H54 (cell line): ENCODE measurements at regions not wholly inside any gene's neighbourhood (a gene's known extent, or its start where the extent isn't known, plus 50 kb on each side); places are given as distances from the start of the nearest gene placed in this dataset.
A peak's percentile ranks its signal among the peaks of the same experiment; 100 is the strongest.

Experiments
- DNase-seq: peaks from one replicate; pipeline ENCODE4 v3.0.0; 2011; ENCODE audit warnings: low spot score, mixed read lengths; ENCODE audit not compliant: insufficient read length
- FAIRE-seq: peaks from 3 replicates; lab custom pipeline; 2011; peaks lifted over from hg19 to GRCh38; lab: Jason Lieb, UNC
- POLR2A ChIP-seq: IDR thresholded peaks from 2 replicates; pipeline ENCODE4 v1.6.1; 2011; ENCODE audit warnings: low read depth, mild to moderate bottlenecking, low read length

DNA sequence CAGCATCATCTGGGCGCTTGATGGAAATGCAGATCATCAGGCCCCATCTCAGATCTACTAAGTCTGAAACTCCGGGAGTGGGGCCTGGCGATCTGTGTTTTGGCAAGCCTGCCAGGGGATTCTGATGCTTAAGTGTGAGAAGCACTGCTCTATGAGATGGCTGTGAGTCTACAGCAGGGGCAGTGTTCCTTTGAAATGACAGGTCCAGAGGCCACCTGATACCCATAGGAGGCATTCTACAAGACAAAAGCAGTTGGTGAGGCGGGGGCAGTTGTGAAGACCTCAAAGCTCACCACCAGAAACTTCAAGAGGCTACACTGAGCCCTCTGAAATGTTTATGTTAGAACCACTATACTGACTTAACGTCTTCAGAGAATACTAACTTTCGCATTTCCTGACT lies 86.9 kb upstream of the SPATA31D4 start:
- TF ChIP-seq POLR2A: no peak
- DNase-seq: no peak
- FAIRE-seq: no peak

DNA sequence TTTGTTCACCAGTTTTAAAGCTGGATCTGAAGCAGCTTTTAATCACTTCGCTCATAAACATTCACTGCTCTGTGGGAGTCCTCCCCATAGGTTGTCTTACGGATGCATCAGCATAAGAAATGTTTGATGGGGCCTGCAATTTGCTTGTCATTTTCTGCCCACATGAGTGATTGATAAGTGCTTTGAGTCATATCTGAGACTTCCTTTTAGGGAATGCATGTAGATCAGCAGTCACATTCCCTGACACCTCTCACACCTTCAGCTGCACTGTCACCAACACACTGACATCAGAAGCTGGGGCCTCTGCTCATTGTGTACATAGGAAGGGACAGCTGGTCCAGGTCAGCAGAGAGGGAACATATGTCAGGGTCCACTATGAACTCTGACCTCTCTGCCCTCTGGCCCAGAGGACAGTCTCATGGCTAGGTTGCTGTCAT lies 84.1 kb upstream of the SPATA31D4 start:
- FAIRE-seq (peak; percentile 70), DNase-seq (peak; percentile 28)

DNA sequence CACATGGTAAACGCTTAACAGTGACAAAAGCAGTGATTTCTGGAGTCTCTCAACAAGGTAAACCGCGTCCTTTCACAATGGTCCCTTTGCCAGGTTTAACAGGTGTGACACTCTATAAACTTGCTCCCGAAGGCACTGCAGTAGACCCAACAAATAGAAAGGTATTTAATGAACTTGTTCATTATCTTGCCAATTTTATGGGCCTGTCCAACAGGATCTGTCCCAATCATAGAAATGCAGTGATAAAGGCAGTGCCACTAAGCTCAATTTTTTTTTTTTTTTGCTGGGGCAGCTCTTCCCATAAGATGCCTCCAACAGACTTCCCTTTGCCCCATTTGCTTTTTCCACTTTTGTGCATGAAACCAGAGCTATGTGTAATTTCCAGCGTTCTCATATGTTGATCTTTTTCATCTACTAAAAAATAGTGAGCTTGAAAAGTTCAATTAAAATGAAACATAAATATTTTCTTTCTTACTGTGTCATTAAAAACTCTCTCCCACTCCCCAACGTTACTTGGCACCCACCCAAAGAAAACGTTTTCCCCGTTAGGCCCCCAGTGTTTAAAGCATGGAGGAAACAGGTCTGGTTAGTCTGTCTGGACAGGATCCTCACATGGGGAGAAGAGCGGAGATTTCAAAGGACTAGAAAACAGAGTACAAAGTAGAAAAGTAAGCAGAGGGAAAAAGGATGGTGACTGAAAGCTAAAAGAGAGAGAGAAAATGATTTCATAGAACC lies 80.9 kb upstream of the SPATA31D4 start:
- TF ChIP-seq POLR2A: no peak
- no peak for FAIRE-seq
- DNase-seq: no peak

More for the DNA sequence above, 84.1 kb upstream of the SPATA31D4 start:
- TF ChIP-seq POLR2A: no peak

DNA sequence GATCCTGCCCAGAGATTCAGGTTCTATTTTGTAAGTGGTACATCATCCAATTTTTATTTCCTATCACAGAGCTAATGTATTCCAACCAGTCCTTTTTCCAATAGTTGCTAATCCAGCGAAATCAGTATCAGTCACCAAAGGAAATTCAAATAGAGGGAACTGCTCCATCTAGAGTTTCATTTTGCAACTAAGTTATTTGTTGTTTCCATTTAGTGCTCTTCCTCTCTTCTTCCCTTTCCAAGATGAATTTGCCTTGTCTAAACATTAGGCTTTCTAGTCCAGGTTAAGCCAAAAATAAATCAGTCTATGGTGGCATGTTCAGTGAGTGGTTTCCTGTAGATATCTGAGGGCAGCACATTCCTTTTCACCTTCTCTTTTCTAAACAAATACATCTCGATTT lies 79.8 kb upstream of the SPATA31D4 start:
- no peak for DNase-seq
- no peak for TF ChIP-seq POLR2A
- FAIRE-seq: peak; percentile 55

DNA sequence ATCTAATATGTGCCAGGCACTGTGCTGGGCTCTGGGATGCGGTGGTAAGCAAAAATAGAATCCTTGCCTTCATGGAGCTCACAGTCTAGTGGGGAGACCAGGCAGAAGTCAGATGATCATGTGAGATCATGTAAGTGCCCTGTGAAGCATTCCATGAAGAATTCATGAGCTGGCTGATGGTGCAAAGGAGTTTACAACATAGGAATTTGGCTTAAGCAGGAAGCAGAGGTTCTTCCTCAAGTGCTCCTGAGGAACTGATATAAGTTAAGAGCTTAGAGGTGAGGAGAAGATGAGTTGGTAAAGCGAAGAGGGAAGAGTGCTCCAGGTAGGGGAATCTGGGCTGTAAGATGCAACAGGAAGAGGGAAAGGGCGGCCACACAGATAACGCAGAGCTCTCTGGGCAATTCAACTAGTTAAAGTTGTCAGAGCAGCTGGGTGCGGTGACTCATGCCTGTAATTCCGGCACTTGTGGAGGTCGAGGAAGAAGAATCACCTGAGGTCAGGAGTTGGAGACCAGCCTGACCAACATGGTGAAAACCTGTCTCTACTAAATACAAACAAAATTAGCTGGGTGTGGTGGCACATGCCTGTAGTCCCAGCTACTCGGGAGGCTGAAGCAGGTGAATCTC lies 78.5 kb upstream of the SPATA31D4 start:
- no peak for DNase-seq
- no peak for FAIRE-seq
- no peak for TF ChIP-seq POLR2A

DNA sequence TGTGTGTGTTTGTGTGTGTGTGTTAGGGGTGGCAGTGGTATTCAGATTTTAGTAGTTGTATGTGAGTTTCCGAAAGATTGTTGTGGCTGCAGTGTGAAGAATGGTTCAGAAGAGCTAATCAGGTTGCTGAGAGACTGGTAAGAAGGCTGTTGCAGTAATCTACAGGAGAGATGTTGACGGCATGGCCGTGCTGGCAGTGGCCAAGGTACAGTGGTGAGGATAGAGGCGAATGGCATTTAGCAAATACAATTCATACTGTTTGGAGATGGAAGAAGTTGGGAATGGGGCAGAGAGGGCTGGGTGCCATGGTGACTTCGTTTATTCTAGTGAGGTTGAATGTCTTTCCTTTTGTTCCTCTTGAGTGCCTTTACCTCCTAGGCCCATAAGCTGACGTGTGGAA lies 77.5 kb upstream of the SPATA31D4 start:
- FAIRE-seq: no peak
- DNase-seq: no peak
- TF ChIP-seq POLR2A: no peak

DNA sequence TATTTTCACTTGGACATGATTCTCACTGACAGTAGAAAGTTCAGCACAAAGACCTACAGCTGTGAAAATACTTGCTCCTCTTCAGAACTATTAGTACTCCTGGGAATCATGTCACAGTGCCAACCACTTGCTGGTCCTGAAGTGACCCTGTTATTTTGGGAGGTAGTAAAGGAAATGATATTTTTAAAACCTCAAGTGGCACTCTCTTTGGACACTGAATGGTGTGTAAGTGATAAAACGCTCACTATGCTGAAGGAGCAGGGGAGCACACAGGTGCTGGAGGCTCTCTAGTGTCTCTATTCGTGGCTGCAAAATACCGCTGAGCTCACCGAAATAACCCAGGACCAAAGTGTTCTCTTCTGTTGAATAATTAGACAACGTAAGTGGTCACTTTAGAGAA lies 76.9 kb upstream of the SPATA31D4 start:
- DNase-seq (no peak), FAIRE-seq (no peak)
- no peak for TF ChIP-seq POLR2A

DNA sequence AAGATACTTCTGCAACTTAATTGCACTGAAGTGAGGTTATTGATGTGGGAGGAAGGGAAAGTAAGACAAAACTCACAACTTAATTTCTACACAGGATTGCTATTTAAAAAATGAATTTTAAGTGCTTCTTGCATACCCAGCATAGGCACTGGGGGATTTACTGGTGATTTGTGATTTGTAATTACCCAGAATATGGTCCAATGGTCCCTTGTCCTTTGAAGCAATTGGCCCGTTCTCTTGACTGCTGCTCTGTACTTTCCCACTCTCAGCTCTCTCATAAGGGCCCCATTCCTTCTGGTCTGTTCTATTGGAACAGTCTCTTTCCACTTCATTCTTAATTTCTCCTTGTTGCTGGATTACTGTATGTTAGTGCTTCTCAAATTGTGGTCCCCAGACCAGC lies 75.4 kb upstream of the SPATA31D4 start:
- DNase-seq (no peak), FAIRE-seq (no peak)
- no peak for TF ChIP-seq POLR2A

DNA sequence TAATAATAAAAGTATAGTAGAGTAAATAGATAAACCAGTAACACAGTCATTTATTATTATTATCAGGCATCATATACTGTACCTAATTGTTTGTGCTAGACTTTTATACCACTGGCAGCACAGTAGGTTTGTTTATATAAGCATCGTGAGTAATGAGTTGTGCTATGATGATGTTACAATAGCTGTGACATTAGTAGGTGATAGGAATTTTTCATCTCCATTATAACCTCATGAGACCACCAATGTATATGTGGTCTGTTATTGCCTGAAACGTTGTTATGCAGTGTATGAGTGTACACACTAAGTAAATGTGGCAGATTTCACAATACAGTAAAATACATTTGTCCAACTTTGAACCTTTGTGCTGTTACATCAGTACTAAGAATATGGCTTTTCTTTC lies 72.7 kb upstream of the SPATA31D4 start:
- TF ChIP-seq POLR2A: no peak
- FAIRE-seq: peak; percentile 68
- DNase-seq: no peak

DNA sequence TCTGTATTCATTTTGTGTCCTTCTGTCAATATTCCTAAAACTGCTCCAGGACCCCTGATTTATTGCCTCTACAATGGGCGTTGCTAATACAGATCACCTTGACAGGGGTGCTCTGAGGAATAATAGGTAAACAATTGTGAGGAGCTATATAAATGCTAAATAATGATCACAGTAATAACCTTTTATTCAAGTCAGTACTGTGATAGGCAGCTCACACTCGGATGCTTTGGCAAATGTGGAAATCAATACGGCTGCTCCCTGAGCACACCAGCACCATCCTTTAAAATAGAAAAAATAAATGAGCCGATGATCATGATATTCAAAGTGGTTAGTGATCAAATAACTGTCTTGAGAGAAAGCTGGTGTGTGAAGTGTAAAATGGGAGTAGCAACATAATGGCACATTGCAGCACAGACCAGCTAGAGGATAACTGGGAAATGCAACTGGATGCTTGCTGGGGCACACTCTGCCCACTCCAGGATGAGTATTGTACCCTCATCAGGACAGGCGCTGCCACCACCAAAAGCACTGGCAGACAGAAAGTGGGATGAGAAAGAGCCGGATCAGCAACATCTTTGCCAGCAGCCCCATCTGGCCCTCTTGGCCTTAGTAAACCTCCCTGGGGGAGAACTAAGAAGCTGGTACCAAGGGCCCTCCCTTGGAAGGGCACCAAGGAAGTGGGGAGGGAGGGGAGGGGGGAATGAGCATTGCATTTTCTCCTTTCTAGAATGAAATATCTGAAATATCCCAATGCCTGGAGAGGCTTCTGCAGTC lies 69.4 kb upstream of the SPATA31D4 start:
- DNase-seq (no peak), FAIRE-seq (no peak)
- no peak for TF ChIP-seq POLR2A

DNA sequence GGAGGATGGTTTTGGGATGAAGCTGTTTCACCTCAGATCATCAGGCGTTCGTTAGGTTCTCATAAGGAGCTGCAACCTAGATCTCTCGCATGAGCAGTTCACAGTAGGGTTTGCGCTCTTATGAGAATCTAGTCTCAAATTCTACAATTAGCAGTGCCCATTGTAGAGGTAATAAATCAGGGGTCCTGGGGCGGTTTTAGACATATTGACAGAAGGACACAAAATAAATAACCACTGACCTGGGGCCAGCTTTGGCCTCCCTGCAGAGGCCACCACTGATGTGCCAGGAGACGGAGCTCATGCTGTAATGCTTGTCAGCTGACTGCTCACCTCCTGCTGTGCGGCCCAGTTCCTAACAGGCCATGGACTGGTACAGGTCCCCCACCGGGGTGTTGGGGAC lies 67.6 kb upstream of the SPATA31D4 start:
- DNase-seq (no peak), FAIRE-seq (no peak)
- TF ChIP-seq POLR2A: no peak

DNA sequence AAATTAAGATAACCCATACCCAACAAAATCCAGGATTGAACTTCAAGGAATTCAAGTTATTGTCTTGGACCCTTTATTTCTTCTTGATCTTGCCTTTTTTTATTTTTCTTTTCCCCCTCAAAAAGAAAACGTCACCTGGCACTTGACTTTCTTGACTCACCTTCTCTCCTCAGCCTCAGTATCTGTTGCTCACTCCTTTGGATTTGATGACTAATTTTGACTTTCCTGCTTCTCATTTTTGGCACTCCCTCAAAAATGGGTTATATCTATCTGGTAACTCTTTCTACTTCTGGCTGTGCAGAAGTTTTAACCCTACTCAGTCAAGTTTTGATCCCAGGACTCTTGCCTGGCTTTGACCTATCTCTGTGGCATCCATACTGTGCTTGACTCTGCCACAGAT lies 66.6 kb upstream of the SPATA31D4 start:
- peak; percentile 79 for DNase-seq
- peak; percentile 97 for FAIRE-seq

DNA sequence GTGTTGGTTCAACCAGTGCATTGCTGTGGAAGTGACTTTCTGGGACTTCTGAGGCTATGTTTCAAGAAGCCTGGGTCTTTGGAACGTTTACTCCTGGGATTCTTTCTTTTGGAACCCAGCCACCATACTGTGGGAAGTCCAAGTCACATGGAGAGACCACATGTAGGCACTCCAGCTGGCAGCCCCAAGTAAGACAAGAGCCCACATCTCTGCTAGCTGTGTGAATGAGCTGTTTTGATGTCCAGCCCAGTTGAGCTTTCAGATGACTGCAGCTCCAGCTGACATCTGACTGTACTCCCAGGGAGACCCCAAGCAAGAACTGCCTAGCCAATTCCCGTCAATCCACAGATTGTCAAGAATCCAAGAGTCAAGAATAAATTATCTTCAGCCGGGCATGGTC lies 60.1 kb upstream of the SPATA31D4 start:
- FAIRE-seq (no peak), DNase-seq (no peak)
- no peak for TF ChIP-seq POLR2A

More for the DNA sequence above, 66.6 kb upstream of the SPATA31D4 start:
- TF ChIP-seq POLR2A: no peak

DNA sequence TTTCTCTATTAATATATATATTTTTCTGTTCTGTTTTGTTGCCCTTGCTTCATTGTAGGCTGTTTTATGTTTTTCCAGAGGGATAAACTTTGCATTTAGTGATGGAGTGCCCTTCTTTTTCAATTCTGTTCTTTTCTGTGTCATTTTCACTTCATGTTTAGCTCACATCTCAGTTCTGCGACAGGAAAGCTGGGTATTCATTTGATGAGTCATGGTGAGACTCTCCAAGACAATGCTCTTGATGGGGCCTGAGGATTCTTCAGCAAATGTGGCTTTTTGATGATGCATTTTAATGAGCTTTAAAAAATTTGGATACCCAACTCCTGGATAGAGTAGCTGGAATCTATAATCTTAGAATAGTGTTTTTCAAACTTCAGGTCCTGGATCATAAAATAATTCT lies 56.5 kb upstream of the SPATA31D4 start:
- DNase-seq (peak; percentile 62), FAIRE-seq (peak; percentile 96)
- TF ChIP-seq POLR2A: no peak
